NCI-H526 treated with DMSO at 0.1 percent for 48 hours (cell line): ENCODE measurements at regions not wholly inside any gene's neighbourhood (a gene's known extent, or its start where the extent isn't known, plus 50 kb on each side); places are given as distances from the start of the nearest gene placed in this dataset.

Experiments
- DNase-seq: peaks from one replicate; lab custom pipeline; 2025; lab: John Stamatoyannopoulos, UW

DNA sequence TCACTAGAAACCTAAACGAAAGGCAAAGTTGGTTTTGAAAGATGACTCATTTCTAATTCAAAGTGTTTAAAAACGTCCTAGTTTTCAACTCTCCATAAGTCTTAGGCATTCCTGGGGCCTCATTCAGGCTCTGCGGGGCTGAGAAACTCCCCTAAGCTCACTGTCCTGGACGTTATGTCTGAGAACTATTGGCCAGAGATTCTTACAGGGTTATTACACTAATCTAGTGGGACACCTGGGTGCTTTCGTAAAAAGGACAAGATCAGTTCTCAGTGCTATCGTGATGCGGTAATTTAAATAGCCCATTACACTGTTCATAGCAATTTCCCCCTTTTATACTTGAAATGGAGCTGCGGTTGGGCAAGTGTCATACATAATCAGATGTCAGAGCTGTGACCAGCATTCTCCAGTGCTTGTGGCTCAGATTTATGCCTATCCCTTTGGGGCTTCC, 280.9 kb downstream of the QKI start:
- no peak for DNase-seq

GRCh38 chr6:163694988-163695398, 280.5 kb downstream of the QKI start:
- DNase-seq: no peak

GRCh38 chr6:163694072-163694471, 279.6 kb downstream of the QKI start:
- DNase-seq: no peak

GRCh38 chr6:163691049-163691448, 276.5 kb downstream of the QKI start:
- DNase-seq: no peak

DNA sequence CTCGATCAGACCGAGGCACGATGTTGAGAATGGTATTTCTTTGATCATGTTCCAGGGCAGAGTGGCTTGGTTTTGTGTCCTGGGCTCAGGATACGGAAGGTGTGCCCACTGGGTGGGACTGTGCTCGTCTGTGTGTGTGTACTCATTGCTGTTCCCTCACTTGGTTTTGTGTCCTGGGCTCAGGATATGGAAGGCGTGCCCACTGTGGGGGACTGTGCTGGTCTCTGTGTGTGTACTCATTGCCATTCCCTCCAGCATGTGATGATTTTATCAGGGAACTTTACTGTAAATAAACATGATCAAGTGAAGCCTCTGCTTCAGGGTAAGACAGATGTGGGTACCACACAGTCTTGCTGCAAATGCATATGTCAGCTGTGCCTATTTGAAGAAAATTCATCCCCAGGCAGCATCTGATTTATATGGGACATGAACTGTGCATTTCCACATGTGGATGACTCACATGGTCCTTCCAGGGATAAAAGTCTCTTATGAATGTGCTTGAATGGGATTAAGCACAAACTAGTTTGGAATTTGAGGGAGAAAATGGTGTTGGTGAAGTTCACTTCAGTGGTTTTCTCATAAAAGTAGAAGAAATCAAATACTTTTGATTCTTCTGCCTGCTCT, 274.3 kb downstream of the QKI start:
- DNase-seq: no peak

GRCh38 chr6:163687075-163687474, 272.6 kb downstream of the QKI start:
- DNase-seq: no peak

DNA sequence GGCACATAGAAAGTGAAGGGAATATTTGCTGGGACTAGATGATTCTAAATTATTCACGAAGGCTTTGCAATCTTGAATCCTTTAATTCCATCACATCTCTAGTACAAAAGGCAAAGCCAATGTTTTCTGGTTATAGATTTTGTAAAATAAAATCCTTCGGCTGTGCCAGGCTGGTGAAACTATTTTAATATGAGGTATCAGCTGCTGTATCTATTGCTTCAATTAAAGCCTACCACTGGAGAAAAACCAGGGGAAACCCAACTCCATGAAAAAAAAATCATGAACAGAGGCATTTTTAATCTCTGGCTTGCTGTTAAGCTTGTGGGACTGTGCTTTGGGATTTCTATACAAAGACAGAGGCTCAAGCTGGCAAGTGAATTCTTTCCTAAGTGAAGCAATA, 271.8 kb downstream of the QKI start:
- DNase-seq: no peak

DNA sequence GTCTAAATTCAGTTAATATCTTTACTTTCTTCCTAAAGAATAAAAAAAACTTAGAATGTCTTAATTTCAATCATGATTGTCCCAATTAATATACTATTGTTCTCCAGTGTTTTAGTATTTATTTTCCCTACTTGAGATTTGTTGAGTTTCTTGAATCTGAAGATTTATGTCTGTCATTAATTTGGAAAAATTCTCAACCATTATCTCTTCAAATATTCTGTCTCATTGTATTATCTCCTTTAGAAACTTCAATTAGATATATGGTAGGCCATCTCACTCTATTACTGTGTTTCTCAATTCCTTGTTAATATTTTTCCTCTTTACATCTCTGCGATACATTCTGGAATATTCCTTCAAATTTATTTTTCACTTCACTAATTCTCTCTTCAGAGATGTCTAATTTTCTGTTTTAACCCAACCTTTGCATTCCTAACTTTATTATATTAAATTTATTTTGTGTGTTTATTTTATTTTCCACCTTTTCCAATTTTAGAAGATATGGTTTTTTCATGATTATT, 268.6 kb downstream of the QKI start:
- no peak for DNase-seq

DNA sequence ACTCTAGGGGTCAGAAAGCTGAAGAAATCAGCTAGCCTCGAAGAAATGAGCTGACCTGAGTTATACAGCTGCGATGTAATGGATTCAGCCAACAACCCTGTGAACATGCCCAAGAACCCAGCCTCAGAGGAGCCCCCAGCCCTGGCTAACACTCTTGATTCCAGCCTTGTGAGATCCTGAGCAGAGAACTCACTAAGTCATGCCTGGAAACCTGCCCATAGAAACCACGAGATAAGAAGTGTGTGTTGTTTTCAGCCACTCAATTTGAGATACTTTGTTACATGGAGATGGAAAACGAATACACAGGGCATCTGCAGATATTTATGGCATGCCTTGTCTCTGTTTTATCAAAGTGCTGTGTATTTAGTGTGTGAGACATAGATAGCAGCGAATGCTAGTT, 265.2 kb downstream of the QKI start:
- DNase-seq: no peak

DNA sequence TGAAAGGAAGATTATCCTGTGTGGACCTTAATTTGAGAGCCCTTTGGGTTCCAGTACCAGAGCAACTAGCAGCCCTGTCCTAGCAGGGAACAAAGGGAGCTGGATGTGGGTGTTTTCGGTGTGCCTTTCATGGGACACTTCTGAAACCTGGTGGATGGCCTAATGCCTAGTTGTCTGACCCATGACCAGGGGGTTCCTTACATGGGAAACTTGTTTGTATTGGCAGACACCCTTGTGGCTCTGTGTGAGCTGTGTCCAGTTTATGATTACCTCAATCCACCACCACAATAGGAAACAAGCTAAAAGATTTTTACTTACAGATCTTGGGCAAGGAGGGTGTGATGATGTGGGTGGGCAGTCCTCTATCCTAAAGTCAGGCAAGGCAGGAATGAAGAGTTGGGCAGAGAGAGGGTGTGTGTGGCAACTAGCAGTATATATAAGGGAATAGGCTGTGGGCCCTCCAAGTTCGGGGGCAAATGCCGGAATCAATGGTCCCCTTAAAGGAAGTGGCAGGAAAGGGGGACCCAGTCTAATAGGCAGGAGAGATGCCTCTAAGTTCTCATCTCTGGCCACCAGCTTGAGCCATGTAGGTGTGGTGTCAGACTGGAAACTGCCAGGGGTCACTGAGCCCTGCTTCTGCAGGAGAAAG, 264.6 kb downstream of the QKI start:
- DNase-seq: no peak

DNA sequence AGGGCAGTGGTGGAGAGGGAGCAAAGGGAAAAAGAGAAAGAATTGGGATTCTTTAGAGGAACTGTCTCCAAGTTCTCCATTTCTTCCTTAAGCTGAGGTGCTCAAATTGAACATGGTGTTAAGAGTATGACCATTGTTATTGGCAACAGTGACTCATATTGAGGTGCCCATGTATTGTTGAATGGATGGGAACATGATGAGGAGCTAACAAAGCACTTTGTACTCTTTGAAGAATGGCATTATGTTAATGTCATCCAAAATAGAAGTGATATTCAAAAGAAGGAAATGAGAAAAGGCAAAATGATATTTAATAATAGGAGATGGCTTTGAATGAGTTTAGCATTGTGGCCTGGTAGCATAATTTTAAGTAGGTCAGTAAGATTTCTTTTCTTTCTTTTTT, 261.1 kb downstream of the QKI start:
- DNase-seq: no peak

DNA sequence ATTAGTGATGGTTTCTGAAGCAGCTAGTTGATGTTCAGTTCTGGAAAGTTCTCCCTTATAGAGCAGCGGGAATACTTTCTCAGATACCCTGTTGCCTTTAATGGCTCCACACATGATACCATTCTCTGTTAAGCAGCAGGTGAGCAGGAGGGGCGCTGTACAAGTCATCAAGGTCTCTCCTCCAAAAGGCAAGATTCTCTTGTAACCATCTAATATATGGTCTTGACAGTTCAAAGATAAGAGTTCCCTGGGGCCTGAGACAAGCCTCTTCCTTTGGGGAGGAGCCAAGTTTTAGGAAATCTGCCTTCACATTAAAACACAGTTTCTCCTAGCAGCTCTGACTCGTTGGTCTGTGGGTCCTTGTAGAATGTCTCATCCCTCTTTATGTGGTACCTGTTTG, 258.2 kb downstream of the QKI start:
- DNase-seq: no peak

- no peak for DNase-seq
Observed at GRCh38 chr6:163671791-163672190, 257.3 kb downstream of the QKI start.

DNA sequence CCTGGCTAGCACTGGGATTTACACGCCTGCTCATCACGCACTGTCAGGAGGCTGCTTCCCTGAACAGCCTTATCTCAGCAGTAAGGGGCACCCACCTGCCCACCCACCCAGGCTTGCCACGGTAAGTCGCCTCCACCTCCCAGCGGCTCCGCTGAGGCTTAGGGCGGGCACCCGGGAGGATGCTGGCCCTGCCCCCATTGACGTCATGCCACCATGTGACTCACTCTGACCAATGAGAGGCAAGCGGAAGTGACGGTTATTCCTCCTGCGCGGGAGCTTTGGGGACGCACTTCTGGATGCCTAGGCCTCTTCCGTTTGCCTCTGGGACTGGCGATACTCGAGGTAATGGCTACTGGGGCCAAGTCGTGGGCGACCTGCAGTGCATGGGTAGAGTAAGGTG, 256.8 kb downstream of the QKI start:
- no peak for DNase-seq

DNA sequence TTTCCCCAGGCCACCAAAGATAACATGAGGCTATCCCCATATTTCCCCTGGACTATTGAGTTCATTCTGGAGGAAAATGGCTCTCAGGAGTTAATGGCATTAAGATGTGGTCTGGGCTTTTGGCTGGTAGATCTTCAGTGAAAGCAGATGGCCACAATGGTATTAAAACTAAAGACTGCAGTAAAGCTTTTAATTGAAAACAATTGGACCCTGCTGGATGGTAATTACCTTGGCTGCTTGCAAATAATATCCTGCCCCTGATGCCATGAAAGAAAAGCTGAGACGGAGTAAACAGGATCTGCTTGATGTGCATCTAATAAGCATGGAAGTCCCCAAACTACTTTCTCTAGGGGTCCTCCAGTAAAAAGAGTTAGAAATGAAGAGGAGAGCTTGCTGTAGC, 255.8 kb downstream of the QKI start:
- DNase-seq: no peak

GRCh38 chr6:163668061-163668426, 253.5 kb downstream of the QKI start:
- DNase-seq: no peak

DNA sequence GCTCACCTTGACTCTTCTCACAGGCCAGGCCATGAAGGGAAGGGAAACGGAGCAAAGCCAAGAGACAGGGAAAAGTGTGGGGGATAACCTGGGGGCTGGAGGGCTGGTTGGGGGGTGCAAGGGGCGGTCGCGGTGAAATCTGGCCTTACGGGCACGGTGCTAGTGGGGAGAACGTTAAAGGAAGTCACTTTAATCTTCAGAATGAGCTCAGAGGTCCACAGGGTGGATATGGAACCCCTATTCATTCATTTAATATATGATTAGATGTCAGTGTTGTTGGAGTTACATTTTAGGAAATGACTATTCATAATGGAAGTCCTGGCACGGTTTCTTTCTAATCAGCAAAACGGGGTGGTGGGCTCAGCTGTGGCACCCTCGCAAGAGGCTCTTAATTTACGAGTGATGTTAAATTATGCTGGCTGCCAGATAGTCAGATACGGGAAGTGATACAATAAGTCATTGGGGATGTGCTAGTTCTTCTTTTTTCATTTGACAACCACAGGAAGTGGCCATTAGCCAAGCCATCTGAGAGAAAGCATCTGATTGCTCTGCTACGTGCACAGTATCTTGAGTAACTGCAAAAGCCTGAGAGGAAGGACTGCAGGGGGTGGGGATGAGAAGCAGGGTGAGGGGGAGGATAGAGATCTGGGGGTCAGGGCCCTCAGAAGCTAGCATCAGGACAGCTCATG, 253.0 kb downstream of the QKI start:
- DNase-seq: no peak

DNA sequence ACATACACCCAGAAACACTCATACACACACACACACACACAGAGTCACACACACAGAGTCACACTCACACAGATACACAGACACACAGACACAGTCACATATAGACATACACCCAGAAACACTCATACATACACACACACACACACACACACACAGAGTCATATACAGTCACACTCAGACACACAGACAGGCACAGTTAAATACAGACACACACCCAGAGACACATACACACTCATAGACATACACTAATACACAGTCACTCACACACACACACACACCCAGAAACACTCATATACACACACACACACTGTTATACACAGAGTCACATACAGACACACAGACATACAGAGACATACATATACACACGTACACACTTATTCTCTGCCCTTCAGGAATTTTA, 250.9 kb downstream of the QKI start:
- DNase-seq: no peak

GRCh38 chr6:163663575-163663974, 249.1 kb downstream of the QKI start:
- no peak for DNase-seq

DNA sequence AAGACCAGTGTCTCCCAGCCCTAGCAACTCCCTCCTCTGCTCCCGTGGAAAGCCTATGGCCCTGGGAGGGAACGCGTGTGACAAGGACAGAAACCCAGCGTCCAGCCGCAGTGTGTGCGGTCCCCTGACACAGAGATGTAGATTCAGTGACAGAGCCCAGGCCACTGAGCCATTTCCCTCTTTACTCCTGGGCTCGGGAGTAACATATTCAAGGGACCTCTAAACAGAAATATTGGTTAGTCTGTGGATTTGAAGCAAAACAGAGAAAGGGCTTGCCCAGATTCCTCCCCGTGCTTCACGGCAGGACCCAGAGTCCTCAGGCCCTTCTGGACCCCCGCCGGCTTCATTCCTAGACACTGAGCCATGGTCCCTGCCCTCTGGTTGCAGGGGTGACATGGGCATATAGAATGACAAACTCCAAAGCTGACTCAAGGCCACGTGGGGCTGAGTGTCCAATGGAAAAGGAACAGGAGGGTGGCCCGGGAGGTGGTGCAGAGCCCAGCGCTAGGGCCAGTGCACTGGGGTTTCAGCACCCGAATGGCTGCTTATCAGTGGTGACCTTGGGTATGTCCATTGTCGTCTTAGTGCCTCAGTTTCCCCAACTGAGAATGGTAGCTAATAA, 248.2 kb downstream of the QKI start:
- no peak for DNase-seq

DNA sequence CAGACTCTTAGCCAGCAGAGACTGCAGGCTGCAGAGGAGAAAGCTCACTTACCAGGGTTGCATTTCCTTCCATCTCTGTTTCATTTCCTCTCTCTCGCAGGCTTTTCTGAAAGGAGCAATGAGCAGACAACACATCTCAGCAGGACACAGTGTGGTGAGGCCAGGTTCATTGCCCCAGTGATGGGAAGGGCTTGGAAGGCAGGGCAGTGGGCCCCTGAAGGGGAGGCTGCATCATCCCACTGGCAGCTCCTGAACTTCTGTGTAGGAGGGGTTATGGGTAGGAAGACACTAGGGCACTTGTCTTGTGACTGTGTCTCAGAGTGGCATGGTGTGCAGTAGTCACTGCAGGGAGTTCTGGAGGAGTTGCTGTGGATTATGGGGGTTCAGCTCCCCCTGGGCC, 246.8 kb downstream of the QKI start:
- DNase-seq: no peak

- no peak for DNase-seq
Observed at GRCh38 chr6:163659803-163660202, 245.3 kb downstream of the QKI start.
